OCI-LY1 (cell line): ENCODE measurements at regions not wholly inside any gene's neighbourhood (a gene's known extent, or its start where the extent isn't known, plus 50 kb on each side); places are given as distances from the start of the nearest gene placed in this dataset.

ENCODE experiments used
- EZH2 ChIP-seq: fragments of 200-600 bp; sonication (generic), shearing (Covaris generic); IDR thresholded peaks from 2 replicates; pipeline ENCODE4 v1.8.0; 2017; ENCODE audit warnings: borderline replicate concordance, mixed run types, mild to moderate bottlenecking, antibody characterized with exemption, low read length, moderate library complexity, mixed read lengths
- TF ChIP-seq, protein P1 (sequence below): fragments of 200-600 bp; sonication (generic), shearing (Covaris generic); IDR thresholded peaks from 2 replicates; pipeline ENCODE4 v1.5.1; 2017; ENCODE audit warnings: mild to moderate bottlenecking, antibody characterized with exemption, low read length, moderate library complexity, mixed read lengths

DNA sequence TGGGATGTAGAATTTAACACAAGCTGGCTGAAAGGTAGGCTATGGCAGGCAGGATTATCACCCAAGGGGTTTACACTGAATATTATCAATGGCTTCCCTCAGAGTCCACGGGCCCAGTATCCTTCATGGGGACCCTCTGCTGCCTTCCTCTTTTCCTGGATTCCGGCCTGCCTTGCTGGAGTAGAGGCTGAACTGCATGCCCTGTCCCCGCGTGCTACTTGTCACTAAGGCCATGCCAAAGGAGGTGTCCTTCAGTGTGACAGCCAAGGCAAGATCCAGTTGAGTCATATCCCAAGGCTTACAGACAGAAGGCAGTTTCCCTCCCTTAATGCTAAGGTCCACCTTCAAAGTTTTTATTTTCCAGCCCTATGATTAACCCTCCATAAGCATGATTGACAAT lies 156.3 kb downstream of the CYP26B1 start:
- TF ChIP-seq, protein P1, sequence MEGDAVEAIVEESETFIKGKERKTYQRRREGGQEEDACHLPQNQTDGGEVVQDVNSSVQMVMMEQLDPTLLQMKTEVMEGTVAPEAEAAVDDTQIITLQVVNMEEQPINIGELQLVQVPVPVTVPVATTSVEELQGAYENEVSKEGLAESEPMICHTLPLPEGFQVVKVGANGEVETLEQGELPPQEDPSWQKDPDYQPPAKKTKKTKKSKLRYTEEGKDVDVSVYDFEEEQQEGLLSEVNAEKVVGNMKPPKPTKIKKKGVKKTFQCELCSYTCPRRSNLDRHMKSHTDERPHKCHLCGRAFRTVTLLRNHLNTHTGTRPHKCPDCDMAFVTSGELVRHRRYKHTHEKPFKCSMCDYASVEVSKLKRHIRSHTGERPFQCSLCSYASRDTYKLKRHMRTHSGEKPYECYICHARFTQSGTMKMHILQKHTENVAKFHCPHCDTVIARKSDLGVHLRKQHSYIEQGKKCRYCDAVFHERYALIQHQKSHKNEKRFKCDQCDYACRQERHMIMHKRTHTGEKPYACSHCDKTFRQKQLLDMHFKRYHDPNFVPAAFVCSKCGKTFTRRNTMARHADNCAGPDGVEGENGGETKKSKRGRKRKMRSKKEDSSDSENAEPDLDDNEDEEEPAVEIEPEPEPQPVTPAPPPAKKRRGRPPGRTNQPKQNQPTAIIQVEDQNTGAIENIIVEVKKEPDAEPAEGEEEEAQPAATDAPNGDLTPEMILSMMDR: no peak
- no peak for TF ChIP-seq EZH2
